Hindlimb muscle (tissue), 1 donor: ENCODE measurements at regions not wholly inside any gene's neighbourhood (a gene's known extent, or its start where the extent isn't known, plus 50 kb on each side); places are given as distances from the start of the nearest gene placed in this dataset.
"Not testable (repeated sequence)": the region's sequence is repeated elsewhere in the genome, so short reads cannot be mapped to it uniquely, and the experiment has no call there.

Source experiments
- DNase-seq: peaks from one replicate; pipeline ENCODE4 v3.0.0-alpha.2; 2013

DNA sequence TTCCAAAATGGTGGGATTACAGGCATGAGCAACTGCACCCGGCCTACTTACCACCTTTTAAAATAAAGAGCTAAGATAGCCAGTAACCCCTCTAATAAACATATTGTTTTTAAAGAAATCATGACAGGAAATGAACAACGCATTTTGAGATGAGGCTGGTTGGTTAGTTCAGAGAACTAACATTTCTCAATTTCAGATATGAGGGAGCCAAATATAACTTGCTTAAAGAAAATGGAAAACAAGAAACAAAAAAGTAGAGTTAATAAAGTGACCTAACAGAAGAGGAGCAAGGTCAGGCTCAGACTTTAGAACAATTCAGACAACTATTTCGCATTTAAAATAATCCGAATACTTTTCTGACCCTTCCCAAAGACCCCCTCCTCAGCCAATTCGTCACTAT is 254.9 kb upstream of the PHF14 start:
- DNase-seq: no peak

DNA sequence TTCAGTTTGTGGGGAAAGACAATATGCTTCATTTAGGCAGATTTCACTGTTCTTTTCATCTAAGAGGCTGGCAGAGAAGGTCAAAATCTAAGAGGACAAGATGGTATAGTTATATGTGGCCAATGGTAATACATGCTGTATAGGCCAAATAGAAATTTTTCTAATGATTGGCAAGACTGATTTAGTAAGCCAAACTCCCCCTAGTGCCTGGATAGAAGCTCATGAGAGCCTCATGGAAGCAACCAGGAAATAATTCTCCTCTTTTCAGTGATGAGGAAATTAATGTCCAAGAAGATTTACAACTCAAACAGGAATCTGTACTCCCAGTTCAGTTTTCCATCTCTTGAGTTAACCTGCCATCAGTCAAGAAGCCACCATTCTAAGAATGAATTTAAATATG is 253.6 kb upstream of the PHF14 start:
- DNase-seq: no peak

DNA sequence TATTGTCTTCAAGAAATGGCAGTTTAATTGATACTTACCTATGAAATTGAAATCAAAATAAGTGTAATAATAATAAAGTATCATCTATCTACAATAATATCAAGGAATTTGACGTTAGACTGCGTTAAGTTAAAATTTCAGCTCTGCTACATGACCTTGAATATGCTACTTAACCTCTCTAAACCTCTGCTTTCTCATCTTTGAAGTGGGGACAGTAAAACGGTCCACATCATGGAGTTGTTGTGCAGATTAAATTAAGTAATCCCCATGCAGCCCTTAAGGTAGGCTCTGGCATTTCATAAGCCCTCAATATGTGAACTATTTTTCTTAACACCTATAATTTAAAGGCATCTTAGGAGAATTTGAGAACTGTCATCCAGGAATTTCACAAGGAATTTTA is 252.4 kb upstream of the PHF14 start:
- no peak for DNase-seq

DNA sequence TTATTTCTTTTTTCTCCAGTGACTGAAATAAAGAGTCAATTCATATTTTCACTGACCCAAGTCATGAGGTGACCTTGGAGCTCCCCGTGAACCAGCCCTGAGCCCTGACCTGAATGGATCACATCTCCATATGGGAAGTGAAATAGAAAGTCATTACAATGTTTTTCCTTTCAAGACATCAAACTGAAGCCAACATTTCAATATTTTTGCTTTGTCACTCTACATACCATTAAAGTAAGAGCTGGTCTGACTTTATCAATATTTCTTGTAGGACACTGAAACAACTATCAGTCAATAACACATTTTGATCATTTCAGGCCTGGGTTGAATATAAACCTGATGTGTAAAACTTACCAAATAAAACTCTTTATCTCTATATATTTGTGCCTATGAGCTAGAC is 249.8 kb upstream of the PHF14 start:
- DNase-seq: no peak

DNA sequence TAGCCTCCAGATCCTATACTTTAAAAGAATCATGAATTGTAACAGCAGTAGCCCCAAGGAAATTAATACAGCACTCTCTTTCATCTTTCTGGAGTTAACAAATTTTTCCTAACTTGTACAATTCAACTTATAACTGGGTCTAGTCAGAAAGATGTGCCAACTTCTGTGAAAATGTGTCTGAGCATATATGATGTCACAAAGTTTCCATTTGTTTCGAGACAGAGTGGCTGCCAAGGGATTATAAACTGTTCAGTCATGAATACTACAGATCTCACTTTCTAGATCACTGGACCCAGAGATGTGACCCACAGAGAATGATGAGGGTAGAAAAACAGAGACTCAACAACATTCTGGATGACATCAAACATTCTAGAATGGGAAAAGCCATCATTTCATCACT is 249.2 kb upstream of the PHF14 start:
- no peak for DNase-seq

DNA sequence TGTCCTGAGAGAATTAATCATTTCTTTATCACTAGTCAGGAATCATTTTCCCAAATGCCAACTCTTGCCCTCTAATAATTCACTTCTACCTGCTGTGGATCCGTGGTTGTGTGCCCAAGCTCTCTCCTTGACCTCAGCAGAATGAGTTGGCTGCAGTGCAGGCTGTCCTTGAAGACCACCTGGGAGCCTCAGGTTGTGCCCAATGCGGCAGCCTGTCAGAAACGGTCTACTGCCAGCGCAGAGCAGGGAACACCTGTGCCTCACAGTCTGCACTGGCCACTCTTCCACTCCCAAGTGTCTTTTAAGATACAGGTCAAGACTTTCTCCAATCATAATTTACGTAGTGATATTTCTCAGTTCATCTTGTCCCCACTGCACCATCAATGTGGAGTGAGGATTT is 246.0 kb upstream of the PHF14 start:
- no peak for DNase-seq

DNA sequence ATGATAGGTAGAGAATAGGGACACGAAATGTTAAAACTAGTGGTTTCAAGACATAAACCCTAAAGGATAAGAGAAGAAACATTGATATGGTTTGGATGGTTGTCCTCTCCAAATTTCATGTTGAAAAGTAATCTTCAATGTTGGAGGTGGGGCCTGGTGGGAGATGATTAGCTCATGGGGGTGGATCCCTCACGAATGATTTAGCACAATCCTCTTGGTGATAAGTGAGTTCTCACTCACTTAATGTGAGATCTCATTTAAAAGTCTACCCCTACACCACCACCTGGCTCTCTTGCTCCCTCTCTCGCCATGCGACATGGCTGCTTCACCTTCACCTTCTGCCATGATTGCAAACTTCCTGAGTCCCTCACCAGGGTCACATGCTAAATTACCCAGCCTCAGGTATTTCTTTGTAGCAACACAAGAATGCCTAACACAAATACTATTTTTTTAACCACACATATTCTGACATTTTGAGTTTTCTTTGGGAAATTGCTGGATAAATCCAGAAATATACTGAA is 242.4 kb upstream of the PHF14 start:
- DNase-seq: no peak

DNA sequence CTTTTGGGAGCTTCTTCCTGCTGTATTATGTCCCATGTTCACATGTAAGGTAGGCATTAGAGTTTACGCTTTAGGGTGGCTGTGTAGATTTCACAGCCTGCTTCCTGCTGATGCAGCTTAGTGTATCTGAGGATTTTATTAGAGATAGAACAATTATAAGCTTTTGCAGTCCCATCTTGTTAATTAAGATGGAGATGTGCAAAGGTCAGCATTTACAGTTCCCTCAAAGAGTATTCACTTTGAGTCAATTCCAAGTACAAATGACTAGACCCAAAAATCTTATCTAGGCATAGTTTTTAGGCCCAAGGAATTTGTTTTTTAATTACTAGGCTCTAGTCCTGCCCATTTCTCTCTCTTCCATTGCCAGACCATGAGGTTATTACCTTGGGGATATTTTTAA is 239.9 kb upstream of the PHF14 start:
- no peak for DNase-seq

DNA sequence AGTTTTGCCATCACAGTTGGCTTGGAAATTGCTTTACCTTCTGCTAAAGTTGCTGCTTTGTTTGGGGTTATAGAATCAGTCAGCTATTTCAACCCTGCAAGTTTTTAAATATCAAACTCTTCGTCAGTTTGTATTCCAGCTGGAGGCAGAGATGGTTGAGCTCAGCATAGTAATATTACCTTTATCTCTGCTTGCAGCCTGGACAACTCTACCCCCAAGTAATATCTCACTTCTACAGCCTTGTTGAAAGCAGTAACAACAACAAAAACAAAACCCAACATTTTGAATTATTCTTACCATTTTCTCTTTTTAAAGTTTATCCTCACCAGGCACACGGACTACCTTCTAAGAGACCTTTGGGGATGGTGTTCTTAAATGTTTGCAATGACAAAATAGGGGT is 239.1 kb upstream of the PHF14 start:
- no peak for DNase-seq

DNA sequence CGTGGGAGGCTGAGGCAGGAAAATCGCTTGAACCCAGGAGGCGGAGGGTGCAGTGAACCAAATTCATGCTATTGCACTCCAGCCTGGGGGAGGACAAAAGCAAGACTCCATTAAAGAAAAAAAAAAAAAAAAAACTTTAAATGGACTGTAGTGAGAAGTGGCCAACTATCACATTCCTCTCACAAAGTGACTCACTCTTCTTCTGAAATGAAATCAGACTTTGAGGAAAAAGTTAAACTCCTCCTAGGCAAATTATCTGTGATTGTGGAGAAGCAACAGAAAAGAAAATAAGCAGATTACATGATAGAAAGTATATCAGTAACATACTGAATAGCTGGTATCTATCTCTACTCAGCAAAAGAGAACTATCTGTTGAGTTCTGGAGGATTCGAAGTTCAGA is 234.3 kb upstream of the PHF14 start:
- no peak for DNase-seq

DNA sequence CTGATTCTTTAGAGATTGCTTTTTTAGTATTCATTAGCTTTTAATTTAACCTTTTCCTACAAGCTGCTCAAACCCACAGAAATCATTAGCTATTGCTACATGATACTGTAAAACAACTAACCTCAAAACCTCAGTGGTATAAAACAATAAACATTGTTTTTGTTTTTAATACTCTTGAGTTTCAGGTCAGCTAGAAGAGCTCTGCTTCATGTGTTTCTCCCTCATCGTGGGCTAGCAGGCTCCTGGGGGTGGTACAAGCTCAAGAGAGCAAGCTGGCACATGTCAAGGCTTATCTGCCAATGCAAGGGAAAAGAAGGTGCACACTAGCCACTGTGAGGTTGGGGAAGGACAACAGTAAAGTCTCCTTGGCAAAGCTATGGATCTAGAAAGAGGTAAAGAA is 232.9 kb upstream of the PHF14 start:
- DNase-seq: no peak

DNA sequence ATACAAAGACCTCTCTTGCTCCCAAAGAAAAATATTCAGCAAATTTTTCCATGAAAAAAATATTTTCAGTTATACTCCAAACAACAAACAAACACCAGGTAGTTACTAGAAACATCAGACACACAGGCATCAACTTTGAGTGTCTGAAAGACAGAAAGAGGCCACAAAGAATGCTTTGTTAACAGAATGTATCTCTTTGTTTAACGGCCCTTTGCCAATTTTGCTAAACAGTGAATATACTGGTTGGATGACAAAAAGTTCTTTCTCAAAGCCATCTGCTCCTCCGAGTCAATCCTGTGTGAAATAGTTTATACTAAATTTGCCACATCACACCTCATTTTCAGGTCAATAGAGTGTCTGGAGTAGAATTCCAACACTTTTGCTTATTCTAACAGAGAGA is 216.7 kb upstream of the PHF14 start:
- no peak for DNase-seq

DNA sequence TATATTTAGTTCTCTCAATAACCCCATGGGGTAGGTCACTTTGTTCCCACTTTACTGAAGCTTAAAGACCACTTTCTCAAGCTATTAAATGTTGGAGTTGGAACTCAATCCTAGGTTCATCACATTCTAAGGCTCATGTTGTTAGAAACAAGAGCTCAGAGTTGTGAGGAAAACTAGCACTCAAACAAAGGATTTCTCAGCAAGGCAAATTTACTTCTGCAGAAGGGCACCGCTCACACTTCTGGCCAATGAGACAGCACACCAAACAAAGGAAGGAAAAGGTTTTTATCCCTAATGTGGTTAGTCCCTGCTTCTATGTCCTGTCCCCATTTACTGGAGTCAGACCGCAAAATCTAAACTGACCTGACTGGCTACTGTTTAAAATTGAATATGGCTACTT is 214.6 kb upstream of the PHF14 start:
- no peak for DNase-seq

DNA sequence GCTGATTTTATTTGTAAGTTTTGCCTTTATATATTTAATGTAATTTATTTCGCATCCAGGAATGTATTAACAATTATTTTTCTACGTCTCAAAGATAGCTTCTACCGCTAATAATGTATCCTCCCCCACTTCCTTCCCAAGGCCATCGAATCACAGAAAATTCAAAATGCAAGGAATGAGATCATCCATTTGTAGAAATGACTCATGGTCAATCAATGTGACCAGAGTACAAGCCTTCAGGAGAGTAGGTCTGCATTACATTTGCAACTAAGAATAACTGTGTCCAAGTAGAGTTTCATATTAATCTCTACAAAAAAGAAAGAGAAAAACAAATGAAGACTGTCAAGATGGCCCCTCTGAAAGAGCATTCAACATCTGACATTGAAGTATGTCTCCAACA is 205.9 kb upstream of the PHF14 start:
- DNase-seq: no peak

DNA sequence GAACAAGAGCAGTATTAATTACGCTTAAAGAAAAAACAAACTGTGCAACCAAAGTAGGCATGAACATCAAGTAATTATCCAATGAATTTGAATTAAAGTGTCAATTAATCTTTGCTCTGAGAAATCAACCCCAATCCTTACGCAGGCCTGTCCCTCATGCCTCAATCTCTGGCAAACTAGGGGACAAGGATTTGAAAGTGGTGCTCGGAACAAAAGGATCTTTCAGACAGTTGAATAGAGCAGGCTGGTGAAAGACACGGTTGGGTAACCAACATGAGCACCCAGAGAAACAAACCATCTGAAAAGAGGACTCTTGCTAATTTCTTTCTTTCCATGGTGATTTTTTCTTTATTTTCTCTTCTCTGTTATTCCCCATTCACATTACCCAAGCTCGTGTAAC is 203.5 kb upstream of the PHF14 start:
- DNase-seq: no peak

DNA sequence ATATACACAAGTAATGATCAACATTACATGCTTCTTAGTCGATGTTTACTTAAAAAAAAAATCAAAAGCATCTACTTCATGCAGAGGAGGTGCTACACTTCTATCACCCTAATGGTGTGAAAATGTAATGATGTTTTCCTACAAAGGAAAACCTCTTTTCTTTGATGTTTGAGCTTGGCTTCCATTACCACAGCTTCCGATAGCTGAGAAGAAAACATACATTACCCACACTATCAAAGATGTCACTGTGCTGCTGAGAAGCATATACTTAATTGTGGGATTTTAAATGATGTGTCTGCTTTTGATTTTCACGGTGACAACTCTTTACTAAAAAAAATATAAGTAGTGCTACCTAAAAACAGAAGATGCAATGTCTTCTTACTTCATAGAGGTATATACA is 200.2 kb upstream of the PHF14 start:
- no peak for DNase-seq

DNA sequence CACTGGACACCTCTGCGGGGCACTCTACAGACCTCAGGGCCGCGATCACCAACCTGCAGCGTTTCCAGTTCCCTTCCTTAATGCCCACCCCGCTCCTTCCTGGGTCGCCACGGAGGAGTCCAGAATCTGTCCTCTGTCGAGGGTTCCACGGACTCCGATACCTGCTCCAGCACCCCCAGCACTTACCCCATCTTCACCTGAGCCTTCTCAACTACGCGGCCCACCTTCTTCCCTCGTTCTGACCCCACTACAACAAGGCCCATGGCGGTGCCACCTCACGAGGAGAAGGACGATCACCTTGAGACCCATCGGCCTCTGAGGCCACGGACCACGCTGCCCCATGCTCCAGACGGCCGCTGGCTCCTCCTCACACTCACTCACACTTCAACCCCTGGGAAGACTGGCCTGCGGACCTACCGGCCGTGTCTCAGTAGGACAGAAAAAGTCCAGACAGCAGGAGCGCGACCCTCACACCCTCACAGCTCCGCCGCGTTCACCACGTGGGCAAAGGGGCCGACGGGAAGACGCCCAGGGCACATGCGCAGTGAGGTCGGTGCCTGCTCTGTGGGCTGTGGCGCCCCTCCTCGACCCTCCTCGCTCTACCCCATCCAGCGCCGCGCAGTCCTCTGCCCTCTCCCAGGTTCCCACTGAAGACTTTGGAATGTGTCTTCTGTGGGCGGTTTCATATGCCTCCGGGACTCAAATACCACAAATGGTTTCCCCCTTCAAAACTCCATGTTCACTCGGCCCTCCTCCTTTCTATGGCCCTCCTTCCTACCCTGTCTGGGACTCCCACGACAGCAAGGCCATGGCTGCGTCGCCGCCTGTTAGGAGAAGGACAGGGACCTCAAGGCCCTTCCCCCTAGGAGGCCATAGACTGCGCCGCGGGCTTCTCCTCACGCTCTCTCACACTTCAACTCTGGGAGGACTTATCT is 193.9 kb upstream of the PHF14 start:
- DNase-seq: no peak

DNA sequence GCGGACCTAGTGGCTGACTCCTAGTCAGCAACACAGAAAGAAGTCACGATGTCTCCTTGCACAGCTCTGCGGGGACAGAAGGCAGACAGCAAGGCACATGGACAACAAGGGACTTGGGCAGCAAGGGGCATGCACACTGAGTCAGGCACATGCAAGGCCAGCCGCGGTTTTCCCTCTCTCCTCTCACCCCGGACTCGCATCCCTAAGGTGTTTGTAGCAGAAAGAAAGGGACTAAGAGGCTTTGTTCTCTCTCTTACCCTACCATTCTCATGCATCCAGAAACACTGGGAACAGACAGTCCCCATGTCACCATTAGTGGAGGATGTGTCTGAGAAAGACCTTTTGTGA is 193.3 kb upstream of the PHF14 start:
- DNase-seq: no peak

DNA sequence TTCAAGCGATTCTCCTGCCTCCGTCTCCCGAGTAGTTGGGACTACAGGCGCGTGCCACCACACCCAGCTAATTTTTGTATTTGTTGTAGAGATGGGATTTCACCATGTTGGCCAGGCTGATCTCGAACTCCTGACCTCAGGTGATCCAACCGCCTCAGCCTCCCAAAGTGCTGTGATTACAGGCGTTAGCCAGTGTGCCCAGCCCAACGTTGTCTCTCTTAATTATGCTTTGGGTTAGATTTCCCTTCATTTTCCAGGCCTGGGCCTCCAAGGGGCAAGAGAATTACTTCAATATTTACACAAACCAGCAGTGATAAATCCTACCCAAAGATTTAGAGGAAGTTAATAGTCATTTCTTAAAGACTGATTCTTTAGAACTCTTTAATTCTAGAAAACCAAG is 186.7 kb upstream of the PHF14 start:
- not testable (repeated sequence) for DNase-seq

DNA sequence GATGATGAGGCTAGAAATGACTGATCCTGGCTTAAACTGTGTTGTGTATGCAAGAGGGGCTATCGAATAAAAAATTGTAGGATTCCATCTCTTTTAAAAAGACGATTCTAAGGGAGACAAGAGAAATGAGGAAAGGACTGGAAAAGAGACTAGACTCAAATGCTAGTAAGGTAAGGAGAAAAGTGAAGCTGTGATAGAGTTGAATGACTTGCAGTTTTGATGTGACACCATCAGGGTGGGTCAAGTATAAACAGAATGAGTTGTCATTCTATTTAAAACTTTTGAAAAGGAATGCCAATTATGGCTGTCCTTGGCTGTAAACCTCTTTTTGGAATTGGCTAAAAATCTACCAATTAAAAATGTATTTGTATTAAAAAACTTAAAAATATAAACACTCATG is 184.5 kb upstream of the PHF14 start:
- no peak for DNase-seq

DNA sequence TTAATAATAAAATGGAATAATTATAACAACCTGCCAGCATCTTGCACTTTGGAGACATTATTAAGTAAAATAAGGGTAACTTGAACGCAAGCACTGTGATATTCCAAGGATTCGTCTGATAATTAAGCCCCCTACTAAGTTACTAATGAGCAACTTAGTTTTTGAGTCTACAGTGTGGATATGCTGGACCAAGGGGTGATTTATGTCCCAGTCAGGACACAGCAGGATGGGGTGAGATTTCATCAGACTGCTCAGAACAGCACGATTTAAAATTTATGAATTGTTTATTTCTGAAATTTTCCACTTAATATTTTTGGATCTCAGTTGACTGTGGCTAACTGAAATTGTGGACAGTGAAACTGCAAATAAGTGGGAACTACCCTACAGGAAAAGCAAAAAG is 182.8 kb upstream of the PHF14 start:
- no peak for DNase-seq

DNA sequence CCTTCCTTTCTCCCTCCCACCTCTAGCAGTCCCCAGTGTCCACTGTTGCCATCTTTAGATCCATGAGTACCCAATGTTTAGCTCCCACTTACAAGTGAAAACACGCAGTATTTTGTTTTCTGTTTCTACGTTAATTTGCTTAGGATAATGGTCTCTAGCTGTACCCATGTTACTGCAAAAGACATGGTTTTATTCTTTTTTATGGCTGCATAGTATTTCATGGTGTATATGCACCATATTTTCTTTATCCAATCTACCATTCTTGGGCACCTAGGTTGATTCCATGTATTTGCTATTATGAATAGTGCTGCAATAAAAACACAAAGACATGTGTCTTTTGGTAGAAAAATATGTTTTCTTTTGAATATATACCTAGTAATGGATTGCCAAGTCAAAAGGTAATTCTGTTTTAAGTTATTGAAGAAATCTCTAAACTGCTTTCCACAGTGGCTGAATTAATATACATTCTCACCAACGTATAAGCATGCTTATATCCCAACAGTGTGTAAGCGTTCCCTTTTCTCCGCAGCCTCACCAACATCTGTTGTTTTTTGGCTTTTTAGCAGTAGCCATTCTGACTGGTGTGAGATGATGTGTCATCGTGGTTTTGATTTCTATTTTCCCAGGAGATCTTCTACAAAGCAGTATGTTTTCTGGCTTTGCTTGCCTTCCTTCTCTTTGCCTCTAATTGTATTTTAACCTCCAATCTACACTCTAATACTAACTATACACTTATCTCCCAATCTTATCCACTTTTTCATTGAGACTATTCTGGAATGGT is 179.5 kb upstream of the PHF14 start:
- no peak for DNase-seq

DNA sequence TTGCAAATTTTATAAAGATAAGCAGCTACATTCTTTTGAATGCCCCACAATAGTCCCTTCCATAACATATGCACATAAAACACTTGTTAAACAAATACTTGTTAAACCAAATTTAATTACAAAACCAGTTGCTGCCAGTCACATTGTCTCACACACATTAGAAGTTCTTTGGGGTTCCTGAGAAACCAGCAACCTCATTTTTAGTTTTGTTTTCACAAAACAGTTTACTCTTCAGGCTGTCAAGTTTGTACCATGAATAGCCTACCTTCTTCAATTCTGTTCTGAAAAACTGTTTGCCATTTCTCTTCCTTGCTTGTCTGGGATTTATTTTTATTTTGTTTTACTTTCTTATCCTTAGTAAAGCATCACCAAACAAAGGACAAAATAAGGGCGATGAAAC is 176.5 kb upstream of the PHF14 start:
- no peak for DNase-seq

DNA sequence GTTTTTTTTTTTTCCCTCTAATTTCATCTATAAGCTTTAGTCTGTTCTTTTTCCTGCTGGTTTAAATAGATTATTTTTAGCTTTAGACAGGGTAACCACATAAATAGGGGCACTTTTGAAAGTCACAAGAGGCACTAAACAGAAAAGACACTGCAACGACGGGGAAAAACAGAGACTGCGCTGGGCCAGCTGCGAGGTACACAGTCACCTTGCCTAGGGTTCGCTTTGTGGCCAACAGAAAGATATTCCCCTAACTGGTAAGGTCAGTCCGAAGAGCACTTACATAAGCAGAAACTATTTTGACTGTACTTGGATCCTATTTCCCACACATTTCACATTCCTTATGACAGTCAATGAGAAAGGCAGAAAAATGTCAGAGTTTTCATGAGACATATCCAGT is 175.6 kb upstream of the PHF14 start:
- no peak for DNase-seq
